ENCODE measurements at regions not wholly inside any gene's neighbourhood (a gene's known extent, or its start where the extent isn't known, plus 50 kb on each side); places are given as distances from the start of the nearest gene placed in this dataset.

- no peak for TF ChIP-seq ZFP1 (CRISPR knock-in tag; IDR thresholded peaks at IDR 0.05)
- no peak for TF ChIP-seq RNF2 (conservative IDR thresholded peaks at IDR 0.05; ENCODE audit: low read depth)
- TF ChIP-seq ZNF281 (CRISPR knock-in tag; IDR thresholded peaks at IDR 0.05; ENCODE audit: borderline replicate concordance) = no peak
- TF ChIP-seq CTCF (CRISPR knock-in tag; IDR thresholded peaks at IDR 0.05) = no peak
- TF ChIP-seq HDAC1 (CRISPR knock-in tag; IDR thresholded peaks at IDR 0.05) = no peak
Measured at GRCh38 chr12:4089956-4090355, 183.6 kb upstream of the CCND2 start.
